SK-N-SH (cell line): ENCODE measurements at regions not wholly inside any gene's neighbourhood (a gene's known extent, or its start where the extent isn't known, plus 50 kb on each side); places are given as distances from the start of the nearest gene placed in this dataset.

Experiments used
- CTCF ChIP-seq: fragments of 200-600 bp; sonication (generic); IDR thresholded peaks from 2 replicates; pipeline ENCODE4 v1.6.1; 2017; ENCODE audit warnings: antibody characterized with exemption, mild to moderate bottlenecking, moderate library complexity
- ELF1 ChIP-seq: IDR thresholded peaks from 2 replicates; pipeline ENCODE4 v1.4.0; 2012
- EZH2phosphoT487 ChIP-seq: fragments of 200-600 bp; sonication (generic); IDR thresholded peaks from 2 replicates; pipeline ENCODE4 v1.6.1; 2017; ENCODE audit warnings: low read depth, mixed run types, mild to moderate bottlenecking, antibody characterized with exemption, moderate library complexity, borderline replicate concordance
- GABPA ChIP-seq: IDR thresholded peaks from 2 replicates; pipeline ENCODE4 v1.4.0; 2012; ENCODE audit warnings: low read depth, mild to moderate bottlenecking
- MAX ChIP-seq: IDR thresholded peaks from 2 replicates; pipeline ENCODE4 v1.4.0; 2012; ENCODE audit warnings: low read depth
- POLR2AphosphoS5 ChIP-seq: IDR thresholded peaks from 2 replicates; pipeline ENCODE4 v1.6.1; 2012; ENCODE audit warnings: low read depth, low read length
- RCOR1 ChIP-seq: fragments of 150-350 bp; IDR thresholded peaks from 2 replicates; pipeline ENCODE4 v1.6.1; 2017; ENCODE audit warnings: antibody characterized with exemption, low read length
- SIN3A ChIP-seq: IDR thresholded peaks from 2 replicates; pipeline ENCODE4 v1.6.1; 2012; ENCODE audit warnings: low read depth, mild to moderate bottlenecking, low read length, moderate library complexity, borderline replicate concordance
- SMC3 ChIP-seq: IDR thresholded peaks from 2 replicates; pipeline ENCODE4 v1.6.1; 2012; ENCODE audit warnings: low read depth, low read length, improper control_type of control experiment
- TAF1 ChIP-seq: IDR thresholded peaks from 2 replicates; pipeline ENCODE4 v1.6.1; 2012; ENCODE audit warnings: low read depth, mild to moderate bottlenecking, low read length, moderate library complexity, borderline replicate concordance
- TEAD4 ChIP-seq: IDR thresholded peaks from 2 replicates; pipeline ENCODE4 v1.4.0; 2012; ENCODE audit warnings: mild to moderate bottlenecking, borderline replicate concordance; ENCODE audit not compliant: insufficient read depth
- TF ChIP-seq, protein P1 (sequence below): IDR thresholded peaks from 2 replicates; pipeline ENCODE4 v1.6.1; 2012; ENCODE audit warnings: mild to moderate bottlenecking, low read depth, low read length, moderate library complexity
- TF ChIP-seq, protein P2 (sequence below): IDR thresholded peaks from 2 replicates; pipeline ENCODE4 v1.4.0; 2012; ENCODE audit warnings: low read depth, borderline replicate concordance

DNA sequence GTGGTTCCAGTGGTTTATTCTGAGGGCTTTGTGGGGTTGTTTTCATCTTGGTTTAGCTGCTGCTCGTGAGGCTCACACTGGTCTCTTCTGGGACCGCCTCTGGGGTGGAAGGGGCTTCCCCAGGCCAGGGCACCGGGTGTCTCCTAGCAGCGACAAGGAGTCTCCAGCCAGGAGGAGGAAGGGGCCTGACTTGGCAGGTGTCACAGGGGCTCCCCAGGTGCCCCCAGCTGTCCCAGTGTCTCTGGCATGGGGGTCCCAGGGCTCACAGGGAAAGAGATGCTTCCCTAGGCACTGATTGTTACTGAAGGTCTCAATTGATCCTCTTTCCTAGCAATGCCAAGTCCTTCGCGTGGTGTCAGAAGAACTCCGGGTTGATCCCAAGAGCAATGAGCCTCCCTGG, 241.1 kb upstream of the IRX4 start:
- no peak for TF ChIP-seq CTCF
- TF ChIP-seq SMC3, result no peak
- TF ChIP-seq, protein P1, sequence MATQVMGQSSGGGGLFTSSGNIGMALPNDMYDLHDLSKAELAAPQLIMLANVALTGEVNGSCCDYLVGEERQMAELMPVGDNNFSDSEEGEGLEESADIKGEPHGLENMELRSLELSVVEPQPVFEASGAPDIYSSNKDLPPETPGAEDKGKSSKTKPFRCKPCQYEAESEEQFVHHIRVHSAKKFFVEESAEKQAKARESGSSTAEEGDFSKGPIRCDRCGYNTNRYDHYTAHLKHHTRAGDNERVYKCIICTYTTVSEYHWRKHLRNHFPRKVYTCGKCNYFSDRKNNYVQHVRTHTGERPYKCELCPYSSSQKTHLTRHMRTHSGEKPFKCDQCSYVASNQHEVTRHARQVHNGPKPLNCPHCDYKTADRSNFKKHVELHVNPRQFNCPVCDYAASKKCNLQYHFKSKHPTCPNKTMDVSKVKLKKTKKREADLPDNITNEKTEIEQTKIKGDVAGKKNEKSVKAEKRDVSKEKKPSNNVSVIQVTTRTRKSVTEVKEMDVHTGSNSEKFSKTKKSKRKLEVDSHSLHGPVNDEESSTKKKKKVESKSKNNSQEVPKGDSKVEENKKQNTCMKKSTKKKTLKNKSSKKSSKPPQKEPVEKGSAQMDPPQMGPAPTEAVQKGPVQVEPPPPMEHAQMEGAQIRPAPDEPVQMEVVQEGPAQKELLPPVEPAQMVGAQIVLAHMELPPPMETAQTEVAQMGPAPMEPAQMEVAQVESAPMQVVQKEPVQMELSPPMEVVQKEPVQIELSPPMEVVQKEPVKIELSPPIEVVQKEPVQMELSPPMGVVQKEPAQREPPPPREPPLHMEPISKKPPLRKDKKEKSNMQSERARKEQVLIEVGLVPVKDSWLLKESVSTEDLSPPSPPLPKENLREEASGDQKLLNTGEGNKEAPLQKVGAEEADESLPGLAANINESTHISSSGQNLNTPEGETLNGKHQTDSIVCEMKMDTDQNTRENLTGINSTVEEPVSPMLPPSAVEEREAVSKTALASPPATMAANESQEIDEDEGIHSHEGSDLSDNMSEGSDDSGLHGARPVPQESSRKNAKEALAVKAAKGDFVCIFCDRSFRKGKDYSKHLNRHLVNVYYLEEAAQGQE, result no peak
- TF ChIP-seq RCOR1, result no peak
- TF ChIP-seq POLR2AphosphoS5, result no peak
- no peak for TF ChIP-seq TAF1
- TF ChIP-seq SIN3A, result no peak
- TF ChIP-seq MAX, result no peak
- no peak for TF ChIP-seq EZH2phosphoT487
- no peak for TF ChIP-seq TEAD4
- TF ChIP-seq GABPA, result no peak
- TF ChIP-seq ELF1, result no peak
- TF ChIP-seq, protein P2, sequence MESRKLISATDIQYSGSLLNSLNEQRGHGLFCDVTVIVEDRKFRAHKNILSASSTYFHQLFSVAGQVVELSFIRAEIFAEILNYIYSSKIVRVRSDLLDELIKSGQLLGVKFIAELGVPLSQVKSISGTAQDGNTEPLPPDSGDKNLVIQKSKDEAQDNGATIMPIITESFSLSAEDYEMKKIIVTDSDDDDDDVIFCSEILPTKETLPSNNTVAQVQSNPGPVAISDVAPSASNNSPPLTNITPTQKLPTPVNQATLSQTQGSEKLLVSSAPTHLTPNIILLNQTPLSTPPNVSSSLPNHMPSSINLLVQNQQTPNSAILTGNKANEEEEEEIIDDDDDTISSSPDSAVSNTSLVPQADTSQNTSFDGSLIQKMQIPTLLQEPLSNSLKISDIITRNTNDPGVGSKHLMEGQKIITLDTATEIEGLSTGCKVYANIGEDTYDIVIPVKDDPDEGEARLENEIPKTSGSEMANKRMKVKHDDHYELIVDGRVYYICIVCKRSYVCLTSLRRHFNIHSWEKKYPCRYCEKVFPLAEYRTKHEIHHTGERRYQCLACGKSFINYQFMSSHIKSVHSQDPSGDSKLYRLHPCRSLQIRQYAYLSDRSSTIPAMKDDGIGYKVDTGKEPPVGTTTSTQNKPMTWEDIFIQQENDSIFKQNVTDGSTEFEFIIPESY, result no peak
